PC-9 (cell line): ENCODE measurements at regions not wholly inside any gene's neighbourhood (a gene's known extent, or its start where the extent isn't known, plus 50 kb on each side); places are given as distances from the start of the nearest gene placed in this dataset.

Experiments
- BruUV-seq: library from RNA; stranded (reverse); fragments of 400-500 nt; replicated peaks from 2 replicates; lab custom pipeline; 2021; lab: Mats Ljungman, UMichigan
- CTCF ChIA-PET: fragments of 300-600 bp; sonication (Branson Sonifier 250); formaldehyde crosslinking; loops from one replicate; lab custom pipeline; 2022; ENCODE audit warnings: antibody characterized with exemption; lab: Charles Lee
- POLR2A ChIA-PET: fragments of 300-600 bp; sonication (Branson Sonifier 250); formaldehyde crosslinking; loops from one replicate; lab custom pipeline; 2022; ENCODE audit warnings: antibody characterized with exemption; ENCODE audit not compliant: unreplicated experiment; lab: Charles Lee
- DNase-seq, 2 experiments: peaks; one replicate each; pipeline versions ENCODE4 v3.0.0 to v3.0.0-alpha.2; 2015 to 2022; ENCODE audit warnings: mixed read lengths in 1 of 2
- H2AFZ ChIP-seq: fragments of 200-600 bp; sonication (generic); 2 replicates; pipeline ENCODE4 v1.8.1; 2017; ENCODE audit warnings: antibody characterized with exemption
- H3F3A ChIP-seq: fragments of 200-600 bp; sonication (generic); 2 replicates; pipeline ENCODE4 v1.8.1; 2017; ENCODE audit warnings: antibody characterized with exemption, mild to moderate bottlenecking, low read depth; ENCODE audit not compliant: insufficient read depth
- H3K27ac ChIP-seq: fragments of 200-600 bp; sonication (generic); 2 replicates; pipeline ENCODE4 v1.6.1; 2016; ENCODE audit warnings: mixed run types
- H3K27me3 ChIP-seq: fragments of 200-600 bp; sonication (generic); 2 replicates; pipeline ENCODE4 v1.6.1; 2016; ENCODE audit warnings: low read depth, mixed run types; ENCODE audit not compliant: insufficient read depth
- H3K36me3 ChIP-seq: fragments of 200-600 bp; sonication (generic); 2 replicates; pipeline ENCODE4 v1.6.1; 2016; ENCODE audit warnings: low read depth, mixed run types
- H3K4me1 ChIP-seq: fragments of 200-600 bp; sonication (generic); replicated peaks from 2 replicates; pipeline ENCODE4 v1.6.1; 2016; ENCODE audit warnings: mixed run types; ENCODE audit not compliant: insufficient read depth
- H3K4me2 ChIP-seq: fragments of 200-600 bp; sonication (generic); 2 replicates; pipeline ENCODE4 v1.6.1; 2017; ENCODE audit warnings: mixed run types
- H3K4me3 ChIP-seq: fragments of 200-600 bp; sonication (generic); 2 replicates; pipeline ENCODE4 v1.6.1; 2016; ENCODE audit warnings: mixed run types
- H3K79me2 ChIP-seq: fragments of 200-600 bp; sonication (generic); 2 replicates; pipeline ENCODE4 v1.6.1; 2017; ENCODE audit warnings: low read depth, mixed run types
- H3K9me2 ChIP-seq: fragments of 200-600 bp; sonication (generic); 2 replicates; pipeline ENCODE4 v1.8.1; 2017; ENCODE audit warnings: mild to moderate bottlenecking; ENCODE audit not compliant: insufficient read depth
- H3K9me3 ChIP-seq: fragments of 200-600 bp; sonication (generic); 2 replicates; pipeline ENCODE4 v1.8.1; 2016; ENCODE audit warnings: low read depth; ENCODE audit not compliant: insufficient read depth
- H4K20me1 ChIP-seq: fragments of 200-600 bp; sonication (generic); 2 replicates; pipeline ENCODE4 v1.8.1; 2017; ENCODE audit not compliant: insufficient read depth
- CTCF ChIP-seq: fragments of 200-600 bp; sonication (generic); conservative IDR thresholded peaks from 2 replicates; pipeline ENCODE4 v1.6.1; 2017; ENCODE audit warnings: mixed run types, antibody characterized with exemption, mild to moderate bottlenecking, moderate library complexity
- EZH2 ChIP-seq: fragments of 200-600 bp; sonication (generic); IDR thresholded peaks from 2 replicates; pipeline ENCODE4 v1.8.0; 2017; ENCODE audit warnings: antibody characterized with exemption, low read depth
- intact Hi-C: fragments of 100-400 bp; cut with micrococcal nuclease; formaldehyde crosslinking; loops from one replicate; pipeline ENCODE4 v1.10.0; 2022; ENCODE audit not compliant: unreplicated experiment

DNA sequence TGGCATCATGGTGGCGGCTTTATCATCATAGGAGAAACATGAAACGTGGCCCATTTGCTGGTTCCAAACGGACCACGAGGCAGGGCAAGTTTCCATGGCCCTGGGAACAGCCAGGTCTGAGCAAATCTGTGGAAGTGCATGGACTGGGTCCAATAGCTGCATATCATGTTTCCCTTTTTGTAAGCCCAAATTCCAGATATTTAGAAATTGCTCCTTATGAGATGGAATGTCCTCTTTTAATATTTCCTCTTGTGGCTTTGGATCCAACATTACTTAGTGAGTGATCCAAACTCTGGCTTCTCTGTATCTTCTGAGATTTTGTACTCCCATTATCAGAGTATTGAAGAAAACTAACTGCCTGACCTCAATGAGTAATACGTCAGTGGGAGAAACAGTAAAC lies 79.8 kb upstream of the FBXL7 start:
- intact Hi-C loops, result no loop called here
- Histone ChIP-seq H2AFZ (no peak overlapping the region), H3K4me1 (no peaks in the 10 kb centered on the region), H3F3A (no peaks in the 10 kb centered on the region), H3K27ac (no peak overlapping the region), H3K36me3 (no peaks in the 10 kb centered on the region), H4K20me1 (no peaks in the 10 kb centered on the region), H3K9me3 (no peaks in the 10 kb centered on the region), H3K27me3 (no peaks in the 10 kb centered on the region), H3K4me3 (no peak overlapping the region), H3K79me2 (no peaks in the 10 kb centered on the region), H3K9me2 (no peaks in the 10 kb centered on the region), H3K4me2 (no peak overlapping the region)
- CTCF ChIA-PET, result no interaction called here
- DNase-seq, result no peak
- POLR2A ChIA-PET, result no interaction called here
- no TSS peak for BruUV-seq
- TF ChIP-seq CTCF, result no peak
- no peak for TF ChIP-seq EZH2

DNA sequence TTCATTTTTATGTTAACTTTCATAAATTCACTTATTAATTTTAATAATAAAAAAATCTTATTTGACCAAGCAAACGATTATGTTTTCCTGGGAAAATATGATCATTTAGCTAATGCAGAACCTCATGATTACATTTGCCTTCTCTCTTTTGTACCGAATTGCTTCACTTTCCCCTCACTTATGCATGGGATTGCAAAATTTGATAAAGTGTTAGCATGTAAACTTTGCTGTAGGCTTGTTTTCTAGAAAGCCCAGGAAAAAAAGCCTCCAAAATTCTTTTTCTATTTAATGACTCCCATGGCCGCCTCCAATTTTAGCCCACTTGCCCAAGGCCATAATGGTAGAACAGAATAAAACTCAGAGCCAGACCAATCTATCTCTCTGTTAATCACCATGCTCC lies 82.8 kb upstream of the FBXL7 start:
- Histone ChIP-seq H3K79me2 (no peaks in the 10 kb centered on the region), H3K4me1 (no peaks in the 10 kb centered on the region), H3K4me3 (no peak overlapping the region), H3K27me3 (no peaks in the 10 kb centered on the region), H3K9me2 (no peaks in the 10 kb centered on the region), H3F3A (peaks cover 6% of the 10 kb centered on the region; the same call in 1 of the 2 replicates), H3K9me3 (peaks cover 7% of the 10 kb centered on the region), H2AFZ (no peak overlapping the region), H3K36me3 (no peaks in the 10 kb centered on the region), H4K20me1 (no peaks in the 10 kb centered on the region), H3K4me2 (no peak overlapping the region), H3K27ac (no peak overlapping the region)
- TF ChIP-seq CTCF (no peak), EZH2 (no peak)
- no peak for DNase-seq
- no TSS peak for BruUV-seq
- ChIA-PET POLR2A (no interaction called here), CTCF (no interaction called here)
- intact Hi-C loops, result no loop called here

- BruUV-seq, result no TSS peak
- Histone ChIP-seq H3K4me3 (no peak overlapping the region), H3K9me2 (no peaks in the 10 kb centered on the region), H3K27me3 (no peaks in the 10 kb centered on the region), H3K27ac (no peak overlapping the region), H3K4me1 (no peaks in the 10 kb centered on the region), H3K4me2 (no peak overlapping the region), H3K36me3 (no peaks in the 10 kb centered on the region), H2AFZ (no peak overlapping the region), H3K9me3 (peaks cover 3% of the 10 kb centered on the region; the same call in 1 of the 2 replicates), H3K79me2 (no peaks in the 10 kb centered on the region), H4K20me1 (no peaks in the 10 kb centered on the region), H3F3A (no peaks in the 10 kb centered on the region)
- intact Hi-C loops, result no loop called here
- DNase-seq, result no peak
- CTCF ChIA-PET, result no interaction called here
- POLR2A ChIA-PET, result no interaction called here
- TF ChIP-seq EZH2, result no peak
- no peak for TF ChIP-seq CTCF
These were observed 93.5 kb upstream of the FBXL7 start for GRCh38 chr5:15406478-15406877.
